ENCODE measurements at regions not wholly inside any gene's neighbourhood (a gene's known extent, or its start where the extent isn't known, plus 50 kb on each side); places are given as distances from the start of the nearest gene placed in this dataset.

DNA sequence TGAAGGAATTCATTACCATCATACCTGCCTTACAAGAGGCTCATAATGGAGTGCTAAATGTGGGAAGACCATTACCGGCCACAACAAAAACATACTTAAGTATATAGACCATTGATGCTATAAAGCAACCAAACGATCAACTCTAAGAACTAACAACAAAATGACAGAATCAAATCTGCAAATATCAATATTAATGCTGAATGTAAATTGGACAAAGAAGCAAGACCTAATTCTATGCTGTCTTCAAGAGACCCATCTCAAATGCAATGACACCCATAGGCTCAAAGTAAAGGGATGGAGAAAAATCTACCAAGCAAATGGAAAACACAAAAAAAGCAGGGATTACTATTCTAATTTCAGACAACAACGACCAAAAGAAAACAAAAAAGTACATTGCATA is 52.3 kb upstream of the GPC6 start:
- Histone ChIP-seq H3K9ac (replicated peaks; ENCODE audit: extremely low read depth, insufficient read depth, low read length) (no peak overlapping the region), H3K36me3 (ENCODE audit: control insufficient read depth in 2 of 2, extremely low read depth in 1 of 2, insufficient read depth in 2 of 2, low read length in 2 of 2) (no peaks in the 10 kb centered on the region), H3K79me2 (ENCODE audit: control insufficient read depth, insufficient read depth, low read length) (no peaks in the 10 kb centered on the region), H3K4me3 (replicated peaks in 1 of 3; ENCODE audit: insufficient read depth in 1 of 3, low read depth in 1 of 3, low read length in 3 of 3) (no peak overlapping the region), H2AFZ (ENCODE audit: low read depth, low read length) (no peak overlapping the region), H3K4me2 (ENCODE audit: insufficient read depth, low read length) (no peak overlapping the region), H3K27me3 (ENCODE audit: control insufficient read depth in 2 of 2, insufficient read depth in 2 of 2, low read length in 2 of 2) (no peaks in the 10 kb centered on the region), H3K9me1 (replicated peaks; ENCODE audit: control insufficient read depth, extremely low read depth, insufficient read depth, low read length) (no peaks in the 10 kb centered on the region), H4K20me1 (replicated peaks; ENCODE audit: control insufficient read depth, extremely low read depth, insufficient read depth, low read length) (no peaks in the 10 kb centered on the region), H3K9me3 (replicated peaks; ENCODE audit: control insufficient read depth, insufficient read depth, low read length) (peaks cover 2% of the 10 kb centered on the region), H3K27ac (ENCODE audit: insufficient read depth, low read depth, low read length) (no peak overlapping the region), H3K4me1 (ENCODE audit: control insufficient read depth, extremely low read depth, insufficient read depth, low read length) (no peaks in the 10 kb centered on the region)
- no peak for TF ChIP-seq MYC (IDR thresholded peaks at IDR 0.05; ENCODE audit: low read depth, low read length)
- intact Hi-C loops (cut with micrococcal nuclease), result no loop called here
- no peak for DNase-seq (ENCODE audit: low read depth, low spot score)
- BruUV-seq (replicated peaks), result no TSS peak
- CTCF ChIA-PET, result no interaction called here
- dilution Hi-C loops (cut with MboI; ENCODE audit: extremely low pct_ligation_motif_present, low sequenced_read_pairs), result no loop called here
- POLR2A ChIA-PET, result no interaction called here
- FAIRE-seq, result no peak

All from endothelial cell of umbilical vein (primary cell).